GM19238 (cell line): ENCODE measurements at regions not wholly inside any gene's neighbourhood (a gene's known extent, or its start where the extent isn't known, plus 50 kb on each side); places are given as distances from the start of the nearest gene placed in this dataset.

Experiments
- DNase-seq: peaks from one replicate; pipeline ENCODE4 v3.0.0; 2011; ENCODE audit warnings: low spot score; ENCODE audit not compliant: insufficient read length

- DNase-seq, result peak; percentile 1
These were observed 1048.1 kb downstream of the BRINP3 start for GRCh38 chr1:189429610-189430009.

- DNase-seq, result no peak
These were observed 1046.2 kb downstream of the BRINP3 start for GRCh38 chr1:189431447-189431846.

- DNase-seq, result no peak
These were observed 1044.9 kb downstream of the BRINP3 start for GRCh38 chr1:189432753-189433152.

- DNase-seq, result no peak
These were observed 1043.2 kb downstream of the BRINP3 start for GRCh38 chr1:189434461-189434860.

- DNase-seq, result no peak
These were observed 1042.3 kb downstream of the BRINP3 start for GRCh38 chr1:189435398-189435797.

- no peak for DNase-seq
These were observed 1038.9 kb downstream of the BRINP3 start for GRCh38 chr1:189438808-189439207.

GRCh38 chr1:189463166-189463565 is 1014.5 kb downstream of the BRINP3 start:
- DNase-seq, result no peak

GRCh38 chr1:189496768-189497167 is 980.9 kb downstream of the BRINP3 start:
- no peak for DNase-seq

GRCh38 chr1:189499736-189500135 is 977.9 kb downstream of the BRINP3 start:
- DNase-seq, result no peak

GRCh38 chr1:189500778-189501177 is 976.9 kb downstream of the BRINP3 start:
- DNase-seq, result no peak

- DNase-seq, result no peak
These were observed 966.8 kb downstream of the BRINP3 start for GRCh38 chr1:189510827-189511226.

- DNase-seq, result no peak
These were observed 964.6 kb downstream of the BRINP3 start for GRCh38 chr1:189513091-189513490.

GRCh38 chr1:189522441-189522840 is 955.2 kb downstream of the BRINP3 start:
- no peak for DNase-seq

GRCh38 chr1:189524501-189524900 is 953.2 kb downstream of the BRINP3 start:
- no peak for DNase-seq

- no peak for DNase-seq
These were observed 947.5 kb downstream of the BRINP3 start for GRCh38 chr1:189530162-189530561.

GRCh38 chr1:189538271-189538670 is 939.4 kb downstream of the BRINP3 start:
- DNase-seq, result no peak

GRCh38 chr1:189550498-189550897 is 927.2 kb downstream of the BRINP3 start:
- no peak for DNase-seq

GRCh38 chr1:189563784-189564183 is 913.9 kb downstream of the BRINP3 start:
- DNase-seq, result no peak

- no peak for DNase-seq
These were observed 909.8 kb downstream of the BRINP3 start for GRCh38 chr1:189567890-189568289.

GRCh38 chr1:189596197-189596596 is 881.5 kb downstream of the BRINP3 start:
- DNase-seq, result no peak

GRCh38 chr1:189597083-189597482 is 880.6 kb downstream of the BRINP3 start:
- no peak for DNase-seq

GRCh38 chr1:189605226-189605625 is 872.4 kb downstream of the BRINP3 start:
- no peak for DNase-seq

- no peak for DNase-seq
These were observed 871.6 kb downstream of the BRINP3 start for GRCh38 chr1:189606047-189606446.

GRCh38 chr1:189606795-189607476 is 870.7 kb downstream of the BRINP3 start:
- DNase-seq, result no peak
